HG03175 (cell line): ENCODE measurements at regions not wholly inside any gene's neighbourhood (a gene's known extent, or its start where the extent isn't known, plus 50 kb on each side); places are given as distances from the start of the nearest gene placed in this dataset.
"Not testable (repeated sequence)": the region's sequence is repeated elsewhere in the genome, so short reads cannot be mapped to it uniquely, and the experiment has no call there.

Experiments
- ATAC-seq: cut with Tn5 transposase; IDR thresholded peaks from one replicate; pipeline ENCODE4 v1.9.1; 2021; ENCODE audit warnings: mild to moderate bottlenecking, moderate library complexity; ENCODE audit not compliant: unreplicated experiment

GRCh38 chr6:56808871-56809359 is 146.0 kb upstream of the BEND6 start:
- ATAC-seq, result no peak

GRCh38 chr6:56807989-56808337 is 146.9 kb upstream of the BEND6 start:
- no peak for ATAC-seq

GRCh38 chr6:56807326-56807988 is 147.4 kb upstream of the BEND6 start:
- no peak for ATAC-seq

GRCh38 chr6:56806368-56806767 is 148.5 kb upstream of the BEND6 start:
- ATAC-seq, result no peak

- ATAC-seq, result no peak
Observed at GRCh38 chr6:56804996-56805395, 149.9 kb upstream of the BEND6 start.

GRCh38 chr6:56803594-56803993 is 151.3 kb upstream of the BEND6 start:
- ATAC-seq, result no peak

GRCh38 chr6:56802584-56802983 is 152.3 kb upstream of the BEND6 start:
- ATAC-seq, result no peak

GRCh38 chr6:56799989-56800388 is 154.9 kb upstream of the BEND6 start:
- ATAC-seq, result no peak

- ATAC-seq, result no peak
Observed at GRCh38 chr6:56798163-56798562, 155.5 kb upstream of the DST start.

- ATAC-seq, result peak; percentile 65
Observed at GRCh38 chr6:56796196-56796532, 153.5 kb upstream of the DST start.

GRCh38 chr6:56795466-56796195 is 152.9 kb upstream of the DST start:
- ATAC-seq, result no peak

GRCh38 chr6:56794421-56794820 is 151.7 kb upstream of the DST start:
- no peak for ATAC-seq

GRCh38 chr6:56793938-56794337 is 151.2 kb upstream of the DST start:
- no peak for ATAC-seq

GRCh38 chr6:56790414-56790813 is 147.7 kb upstream of the DST start:
- ATAC-seq, result no peak

- ATAC-seq, result no peak
Observed at GRCh38 chr6:56789879-56790278, 147.2 kb upstream of the DST start.

- no peak for ATAC-seq
Observed at GRCh38 chr6:56789342-56789741, 146.7 kb upstream of the DST start.

GRCh38 chr6:56787209-56787608 is 144.5 kb upstream of the DST start:
- no peak for ATAC-seq

GRCh38 chr6:56786256-56786655 is 143.6 kb upstream of the DST start:
- no peak for ATAC-seq

GRCh38 chr6:56785536-56785935 is 142.8 kb upstream of the DST start:
- not testable (repeated sequence) for ATAC-seq

- ATAC-seq, result not testable (repeated sequence)
Observed at GRCh38 chr6:56780109-56780508, 137.4 kb upstream of the DST start.

- not testable (repeated sequence) for ATAC-seq
Observed at GRCh38 chr6:56778503-56778902, 135.8 kb upstream of the DST start.

- no peak for ATAC-seq
Observed at GRCh38 chr6:56775498-56776166, 132.9 kb upstream of the DST start.
